HG02981 (cell line): ENCODE measurements at regions not wholly inside any gene's neighbourhood (a gene's known extent, or its start where the extent isn't known, plus 50 kb on each side); places are given as distances from the start of the nearest gene placed in this dataset.

Experiments used
- ATAC-seq: cut with Tn5 transposase; IDR thresholded peaks from one replicate; pipeline ENCODE4 v1.9.1; 2021; ENCODE audit warnings: mild to moderate bottlenecking, moderate library complexity; ENCODE audit not compliant: unreplicated experiment

GRCh38 chr9:105860516-105860915 lies 166.2 kb downstream of the TMEM38B start:
- no peak for ATAC-seq

- ATAC-seq = no peak
Observed at GRCh38 chr9:105861972-105862371, 167.6 kb downstream of the TMEM38B start.

- ATAC-seq = no peak
Observed at GRCh38 chr9:105864248-105864898, 170.0 kb downstream of the TMEM38B start.

GRCh38 chr9:105865285-105865684 lies 170.9 kb downstream of the TMEM38B start:
- no peak for ATAC-seq

- no peak for ATAC-seq
Observed at GRCh38 chr9:105871540-105871939, 177.2 kb downstream of the TMEM38B start.

GRCh38 chr9:105873801-105874200 lies 179.5 kb downstream of the TMEM38B start:
- ATAC-seq = no peak

GRCh38 chr9:105877721-105878120 lies 183.4 kb downstream of the TMEM38B start:
- peak; percentile 78 for ATAC-seq

GRCh38 chr9:105879181-105879580 lies 184.8 kb downstream of the TMEM38B start:
- no peak for ATAC-seq

GRCh38 chr9:105880517-105880916 lies 186.2 kb downstream of the TMEM38B start:
- ATAC-seq = no peak

- no peak for ATAC-seq
Observed at GRCh38 chr9:105881021-105881420, 186.7 kb downstream of the TMEM38B start.

GRCh38 chr9:105881654-105882349 lies 187.5 kb downstream of the TMEM38B start:
- no peak for ATAC-seq

- ATAC-seq = peak; percentile 89
Observed at GRCh38 chr9:105883847-105884246, 189.5 kb downstream of the TMEM38B start.

GRCh38 chr9:105884416-105884815 lies 190.1 kb downstream of the TMEM38B start:
- ATAC-seq = no peak

- ATAC-seq = no peak
Observed at GRCh38 chr9:105886136-105886535, 191.8 kb downstream of the TMEM38B start.

GRCh38 chr9:105887679-105888078 lies 193.3 kb downstream of the TMEM38B start:
- ATAC-seq = no peak

GRCh38 chr9:105890046-105890822 lies 195.9 kb downstream of the TMEM38B start:
- no peak for ATAC-seq

- no peak for ATAC-seq
Observed at GRCh38 chr9:105900123-105900522, 205.8 kb downstream of the TMEM38B start.

GRCh38 chr9:105901514-105902109 lies 207.3 kb downstream of the TMEM38B start:
- peak; percentile 70 for ATAC-seq

GRCh38 chr9:105908069-105908468 lies 213.7 kb downstream of the TMEM38B start:
- no peak for ATAC-seq

- ATAC-seq = no peak
Observed at GRCh38 chr9:105911104-105911911, 217.0 kb downstream of the TMEM38B start.
